ENCODE measurements at regions not wholly inside any gene's neighbourhood (a gene's known extent, or its start where the extent isn't known, plus 50 kb on each side); places are given as distances from the start of the nearest gene placed in this dataset.

DNA sequence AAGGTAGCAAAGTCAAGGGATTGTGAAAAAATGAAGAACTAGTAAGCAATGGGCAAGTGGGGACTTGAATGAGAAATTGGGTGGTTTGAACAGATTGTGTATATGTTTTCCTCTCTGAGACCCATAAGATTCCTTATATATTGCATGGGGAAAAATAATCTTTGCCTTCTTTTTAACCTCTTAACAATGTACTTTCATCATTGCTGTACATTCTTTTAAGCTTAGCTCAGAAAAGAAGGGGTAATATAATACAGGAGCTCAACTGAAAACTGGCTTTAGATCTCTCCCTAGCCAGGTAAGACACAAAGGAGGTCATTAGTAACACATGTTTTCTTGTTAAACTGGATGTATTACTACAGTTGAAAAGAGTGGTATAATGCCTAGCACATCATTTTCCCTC, 287.2 kb downstream of the RNF144B start:
- TF ChIP-seq ZFX (IDR thresholded peaks at IDR 0.05; ENCODE audit: borderline replicate concordance) = no peak
- TF ChIP-seq, protein P1, sequence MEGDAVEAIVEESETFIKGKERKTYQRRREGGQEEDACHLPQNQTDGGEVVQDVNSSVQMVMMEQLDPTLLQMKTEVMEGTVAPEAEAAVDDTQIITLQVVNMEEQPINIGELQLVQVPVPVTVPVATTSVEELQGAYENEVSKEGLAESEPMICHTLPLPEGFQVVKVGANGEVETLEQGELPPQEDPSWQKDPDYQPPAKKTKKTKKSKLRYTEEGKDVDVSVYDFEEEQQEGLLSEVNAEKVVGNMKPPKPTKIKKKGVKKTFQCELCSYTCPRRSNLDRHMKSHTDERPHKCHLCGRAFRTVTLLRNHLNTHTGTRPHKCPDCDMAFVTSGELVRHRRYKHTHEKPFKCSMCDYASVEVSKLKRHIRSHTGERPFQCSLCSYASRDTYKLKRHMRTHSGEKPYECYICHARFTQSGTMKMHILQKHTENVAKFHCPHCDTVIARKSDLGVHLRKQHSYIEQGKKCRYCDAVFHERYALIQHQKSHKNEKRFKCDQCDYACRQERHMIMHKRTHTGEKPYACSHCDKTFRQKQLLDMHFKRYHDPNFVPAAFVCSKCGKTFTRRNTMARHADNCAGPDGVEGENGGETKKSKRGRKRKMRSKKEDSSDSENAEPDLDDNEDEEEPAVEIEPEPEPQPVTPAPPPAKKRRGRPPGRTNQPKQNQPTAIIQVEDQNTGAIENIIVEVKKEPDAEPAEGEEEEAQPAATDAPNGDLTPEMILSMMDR (IDR thresholded peaks at IDR 0.05) = no peak
- H3K27ac ChIP-seq = no peak overlapping the region

DNA sequence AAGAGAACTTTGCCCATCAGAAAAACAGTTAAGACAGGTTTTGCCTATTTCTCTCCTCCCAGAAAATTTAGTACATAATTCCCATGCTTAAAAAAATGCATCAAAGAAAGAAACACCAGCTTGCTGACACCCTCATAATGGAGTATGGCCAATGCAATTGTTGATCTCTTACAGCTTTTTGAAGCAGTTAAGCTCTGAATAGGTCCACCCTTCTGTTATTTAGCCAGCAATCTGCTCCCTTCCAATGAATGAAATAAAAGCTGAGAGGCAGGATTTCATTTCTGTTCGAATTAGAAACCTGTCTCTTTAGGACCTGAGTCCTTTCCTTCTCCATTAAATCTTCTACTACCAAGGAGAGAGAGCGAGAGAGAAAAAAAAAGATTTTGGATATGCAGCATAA, 288.7 kb downstream of the RNF144B start:
- TF ChIP-seq ZFX (IDR thresholded peaks at IDR 0.05; ENCODE audit: borderline replicate concordance) = no peak
- TF ChIP-seq, protein P1 (IDR thresholded peaks at IDR 0.05) = no peak
- H3K27ac ChIP-seq = no peak overlapping the region

DNA sequence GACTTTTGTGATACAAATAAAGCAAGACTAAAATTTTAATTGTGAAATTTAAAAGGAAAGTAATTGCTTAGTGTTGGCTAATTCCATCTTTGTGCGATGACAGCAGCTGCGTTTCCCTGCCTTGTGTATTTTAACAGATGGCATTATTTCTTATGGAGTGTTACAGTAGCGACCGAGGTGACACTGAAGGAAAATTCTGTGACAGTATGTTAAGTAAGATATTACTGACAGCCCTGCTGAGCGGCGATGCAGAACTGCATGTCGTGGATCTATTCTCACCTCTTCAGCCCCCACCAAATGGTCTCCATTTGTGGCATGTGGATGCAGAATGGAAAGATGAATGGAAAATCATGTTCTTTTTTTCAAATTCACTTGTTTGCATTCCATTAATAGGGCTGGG, 289.4 kb downstream of the RNF144B start:
- H3K27ac ChIP-seq = no peak overlapping the region
- TF ChIP-seq, protein P1 (IDR thresholded peaks at IDR 0.05) = no peak
- TF ChIP-seq ZFX (IDR thresholded peaks at IDR 0.05; ENCODE audit: borderline replicate concordance) = no peak

DNA sequence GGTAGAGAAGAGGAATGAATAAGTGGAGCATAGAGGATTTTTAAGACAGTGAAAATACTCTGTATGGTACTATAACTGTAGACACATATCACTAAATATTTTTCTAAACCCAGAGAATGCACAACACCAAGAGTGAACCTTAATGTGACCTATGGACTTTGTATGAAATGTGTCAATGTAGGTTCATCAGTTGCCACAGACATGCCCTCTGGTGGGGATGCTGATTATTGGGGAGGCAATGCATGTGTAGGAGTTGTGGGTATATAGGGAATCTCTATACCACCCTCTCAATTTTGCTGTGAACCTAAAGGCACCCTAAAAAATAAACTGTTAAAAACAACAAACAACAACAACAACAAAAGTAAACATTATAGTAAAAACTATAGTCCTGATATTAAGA, 293.7 kb downstream of the RNF144B start:
- TF ChIP-seq ZFX (IDR thresholded peaks at IDR 0.05; ENCODE audit: borderline replicate concordance) = no peak
- TF ChIP-seq, protein P1 (IDR thresholded peaks at IDR 0.05) = no peak
- no peak overlapping the region for H3K27ac ChIP-seq

DNA sequence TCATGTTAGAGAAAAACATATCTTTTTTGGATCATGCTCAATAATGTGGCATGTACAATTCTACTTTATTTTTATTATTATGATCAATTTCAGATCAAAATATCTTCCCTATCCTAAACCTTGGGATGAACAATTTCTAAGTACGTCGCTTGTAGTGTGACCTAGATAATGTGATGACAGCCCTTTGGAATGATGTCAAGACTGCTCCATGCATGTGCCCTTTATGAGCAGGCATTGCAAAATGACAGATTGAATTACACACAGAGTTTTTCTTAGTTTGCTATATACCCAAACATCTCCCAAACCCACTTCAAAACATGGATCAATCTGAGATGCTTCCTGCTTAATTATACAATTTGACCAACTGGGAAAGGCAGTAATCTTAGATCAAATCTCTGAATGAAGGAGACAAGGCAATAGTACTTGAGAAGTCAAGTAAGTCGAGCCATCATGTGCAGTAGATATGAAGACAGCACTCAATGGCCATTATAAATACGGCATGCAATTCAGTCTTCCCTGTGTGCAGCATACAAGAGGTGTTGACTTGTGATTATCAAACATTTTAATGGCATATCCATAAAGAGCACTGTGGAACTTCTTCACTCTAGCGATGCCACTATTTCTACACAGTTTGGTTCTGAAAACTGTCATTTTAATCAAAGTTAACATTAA, 294.8 kb downstream of the RNF144B start:
- TF ChIP-seq, protein P1 (IDR thresholded peaks at IDR 0.05) = no peak
- TF ChIP-seq ZFX (IDR thresholded peaks at IDR 0.05; ENCODE audit: borderline replicate concordance) = no peak
- H3K27ac ChIP-seq = no peak overlapping the region

DNA sequence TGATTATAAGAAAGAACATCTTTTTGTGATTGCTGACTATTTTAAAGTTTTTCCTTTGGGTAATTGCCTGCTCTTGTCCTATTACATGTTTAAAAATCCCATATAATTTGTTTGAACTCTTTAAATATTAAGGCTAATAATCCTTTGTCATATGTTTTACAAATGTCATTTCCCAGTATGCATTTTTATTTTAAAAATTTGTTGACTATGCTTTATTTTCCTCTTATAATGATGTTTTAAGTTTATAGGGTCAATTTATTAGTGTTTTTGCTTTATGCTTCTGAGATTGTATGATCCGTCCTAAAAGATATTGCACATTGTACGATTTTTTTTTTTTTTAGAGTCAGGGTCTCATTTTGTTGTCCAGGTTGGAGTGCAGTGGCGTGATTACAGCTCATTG, 297.2 kb downstream of the RNF144B start:
- no peak for TF ChIP-seq ZFX (IDR thresholded peaks at IDR 0.05; ENCODE audit: borderline replicate concordance)
- TF ChIP-seq, protein P1 (IDR thresholded peaks at IDR 0.05) = no peak
- H3K27ac ChIP-seq = no peak overlapping the region

DNA sequence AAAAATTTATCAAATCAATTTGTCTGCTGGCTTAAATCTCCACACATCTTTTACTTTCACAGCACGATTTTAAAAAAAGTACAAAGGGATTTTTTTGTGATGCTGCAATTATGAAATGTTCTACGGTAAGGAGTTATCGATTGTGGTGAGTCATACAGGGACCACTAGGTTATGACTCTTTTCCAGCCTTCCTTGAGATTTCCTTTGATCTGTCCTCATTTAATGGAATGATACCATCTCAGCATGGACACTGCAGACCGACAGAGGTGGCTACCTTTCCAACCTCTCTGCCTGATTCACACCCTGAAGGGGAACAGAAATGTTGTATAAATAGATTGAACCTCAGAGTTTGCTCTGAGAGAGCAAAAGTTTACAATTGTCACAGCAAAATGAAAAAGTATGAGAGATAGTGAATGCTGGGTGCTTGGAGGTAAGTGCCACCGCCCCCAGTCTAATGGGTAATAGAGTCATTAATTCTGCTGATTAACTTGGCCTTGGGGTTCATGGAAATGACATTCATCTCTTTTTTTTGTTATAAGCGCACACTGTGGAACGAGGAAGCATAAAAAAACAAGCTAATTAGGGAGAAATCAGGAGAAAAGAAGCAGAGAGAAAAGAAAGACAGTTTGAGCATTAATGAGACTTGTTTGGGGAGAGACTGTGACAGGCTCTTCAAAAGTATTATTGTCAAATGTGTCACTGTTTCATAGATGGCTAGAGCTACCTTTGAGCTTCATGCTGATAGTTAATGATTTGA, 306.0 kb downstream of the RNF144B start:
- TF ChIP-seq, protein P1 (IDR thresholded peaks at IDR 0.05) = no peak
- TF ChIP-seq ZFX (IDR thresholded peaks at IDR 0.05; ENCODE audit: borderline replicate concordance) = no peak
- no peak overlapping the region for H3K27ac ChIP-seq
